ENCODE measurements at regions not wholly inside any gene's neighbourhood (a gene's known extent, or its start where the extent isn't known, plus 50 kb on each side); places are given as distances from the start of the nearest gene placed in this dataset.

DNA sequence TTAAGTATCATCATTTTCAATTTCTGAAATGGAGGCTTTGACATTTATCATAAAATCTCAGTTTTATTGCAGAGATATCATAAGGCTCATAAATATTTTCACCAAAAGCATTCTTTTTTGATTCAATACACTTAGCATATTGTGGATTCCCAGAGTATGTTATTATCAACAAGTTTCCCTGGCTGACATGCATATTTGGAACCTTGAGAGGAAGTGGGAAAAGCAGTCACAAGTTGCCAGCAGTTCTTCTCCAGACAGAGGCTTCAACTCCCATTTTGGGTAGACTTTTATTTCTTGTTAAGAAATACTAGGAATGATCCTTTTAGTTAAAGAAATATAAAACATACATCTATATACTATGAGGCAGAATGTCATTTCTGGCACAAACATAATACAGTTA lies 236.5 kb downstream of the ASXL3 start:
- no peaks in the 10 kb centered on the region for H3K4me1 ChIP-seq
- no peak overlapping the region for H3K27ac ChIP-seq
- no peak overlapping the region for H3K4me3 ChIP-seq
- H3K27me3 ChIP-seq: no peaks in the 10 kb centered on the region
- TF ChIP-seq, protein P1, sequence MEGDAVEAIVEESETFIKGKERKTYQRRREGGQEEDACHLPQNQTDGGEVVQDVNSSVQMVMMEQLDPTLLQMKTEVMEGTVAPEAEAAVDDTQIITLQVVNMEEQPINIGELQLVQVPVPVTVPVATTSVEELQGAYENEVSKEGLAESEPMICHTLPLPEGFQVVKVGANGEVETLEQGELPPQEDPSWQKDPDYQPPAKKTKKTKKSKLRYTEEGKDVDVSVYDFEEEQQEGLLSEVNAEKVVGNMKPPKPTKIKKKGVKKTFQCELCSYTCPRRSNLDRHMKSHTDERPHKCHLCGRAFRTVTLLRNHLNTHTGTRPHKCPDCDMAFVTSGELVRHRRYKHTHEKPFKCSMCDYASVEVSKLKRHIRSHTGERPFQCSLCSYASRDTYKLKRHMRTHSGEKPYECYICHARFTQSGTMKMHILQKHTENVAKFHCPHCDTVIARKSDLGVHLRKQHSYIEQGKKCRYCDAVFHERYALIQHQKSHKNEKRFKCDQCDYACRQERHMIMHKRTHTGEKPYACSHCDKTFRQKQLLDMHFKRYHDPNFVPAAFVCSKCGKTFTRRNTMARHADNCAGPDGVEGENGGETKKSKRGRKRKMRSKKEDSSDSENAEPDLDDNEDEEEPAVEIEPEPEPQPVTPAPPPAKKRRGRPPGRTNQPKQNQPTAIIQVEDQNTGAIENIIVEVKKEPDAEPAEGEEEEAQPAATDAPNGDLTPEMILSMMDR (IDR thresholded peaks at IDR 0.05): no peak
- H3K9me3 ChIP-seq: peaks cover 0 to 5% of the 10 kb centered on the region in 2 donors
- no peaks in the 10 kb centered on the region for H3K36me3 ChIP-seq
- DNase-seq (ENCODE audit: low spot score): no peak

DNA sequence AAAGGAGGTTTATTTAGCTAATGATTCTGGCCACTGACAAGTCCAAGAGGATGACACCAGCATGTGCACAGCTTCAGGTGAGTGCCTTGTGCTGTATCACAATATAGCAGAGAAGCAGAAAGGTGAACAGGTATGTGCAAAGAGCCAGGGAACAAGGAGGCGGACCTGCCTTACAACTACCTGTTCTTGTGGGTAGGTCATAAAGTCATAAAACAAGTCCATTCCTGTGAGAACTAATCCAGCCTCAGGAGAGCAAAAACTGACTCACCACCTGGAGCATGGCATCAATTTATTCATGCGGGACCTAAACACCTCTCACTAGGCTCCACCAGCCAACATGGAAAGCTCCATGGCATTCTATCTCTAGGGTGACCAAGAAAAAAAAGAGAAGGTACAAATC lies 234.2 kb downstream of the ASXL3 start:
- Histone ChIP-seq H3K9me3 (no peaks in the 10 kb centered on the region), H3K4me1 (no peaks in the 10 kb centered on the region), H3K36me3 (no peaks in the 10 kb centered on the region), H3K27me3 (no peaks in the 10 kb centered on the region), H3K27ac (no peak overlapping the region), H3K4me3 (no peak overlapping the region)
- DNase-seq (ENCODE audit: low spot score): no peak
- TF ChIP-seq, protein P1 (IDR thresholded peaks at IDR 0.05): no peak

DNA sequence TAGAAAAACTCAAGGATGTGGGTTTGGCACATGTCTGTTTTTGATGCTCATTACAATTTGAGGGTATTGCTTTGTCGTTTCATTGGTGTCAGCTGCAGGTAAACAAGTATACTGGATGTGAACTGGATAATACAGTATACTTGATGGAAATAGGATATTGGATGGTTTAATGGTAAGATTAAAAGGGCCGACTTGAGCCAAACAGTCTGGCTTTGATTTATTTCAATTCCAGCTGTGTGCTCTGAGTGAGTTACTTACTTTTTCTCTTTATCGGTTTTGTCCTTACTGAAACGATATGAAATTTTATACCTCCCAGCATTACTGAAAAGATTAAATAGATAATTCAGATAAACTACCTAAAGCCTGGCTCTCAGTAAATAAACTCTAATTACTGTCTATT lies 227.6 kb downstream of the ASXL3 start:
- H3K27me3 ChIP-seq: no peaks in the 10 kb centered on the region
- H3K4me1 ChIP-seq: no peaks in the 10 kb centered on the region
- no peak overlapping the region for H3K4me3 ChIP-seq
- TF ChIP-seq, protein P1 (IDR thresholded peaks at IDR 0.05): no peak
- H3K9me3 ChIP-seq: no peaks in the 10 kb centered on the region
- no peak for DNase-seq (ENCODE audit: low spot score)
- no peaks in the 10 kb centered on the region for H3K36me3 ChIP-seq
- H3K27ac ChIP-seq: no peak overlapping the region

DNA sequence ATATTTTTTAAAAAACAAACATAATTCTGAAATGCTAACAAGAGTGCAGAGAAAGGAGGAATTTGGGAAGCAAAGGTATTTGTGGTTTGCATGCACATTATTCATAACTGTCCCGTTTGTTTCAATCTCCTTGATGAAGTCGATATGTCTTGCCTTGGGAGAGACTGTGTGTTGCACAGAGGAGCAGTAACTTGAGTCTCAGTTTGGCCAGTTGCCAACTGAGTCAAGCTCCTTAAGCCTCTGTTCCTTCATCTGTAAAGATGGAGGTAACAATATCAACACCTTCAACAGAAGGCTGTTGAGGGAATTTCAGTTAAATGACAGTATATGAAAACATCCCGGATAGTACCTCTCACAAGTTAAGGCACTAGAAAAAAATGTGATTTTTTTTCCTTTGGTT lies 226.2 kb downstream of the ASXL3 start:
- no peak overlapping the region for H3K4me3 ChIP-seq

DNA sequence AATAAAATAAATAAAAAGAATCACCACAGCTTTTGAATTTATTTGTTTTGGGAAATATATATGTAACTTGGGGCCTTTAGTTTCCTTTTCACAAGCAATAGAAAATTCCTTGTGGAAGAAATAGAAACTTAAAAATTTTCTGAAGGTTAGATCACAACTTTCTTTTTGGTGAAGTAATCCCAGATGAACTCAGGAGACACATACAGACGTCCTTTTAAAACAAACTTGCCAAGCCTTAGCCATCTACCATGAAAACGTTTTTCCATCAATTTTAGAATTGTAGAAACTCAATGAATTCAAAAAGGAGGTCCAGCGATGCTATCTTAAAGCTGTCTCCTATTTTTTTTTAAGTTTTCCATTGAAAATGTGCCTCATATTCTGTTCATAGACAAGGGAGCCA lies 225.6 kb downstream of the ASXL3 start:
- Histone ChIP-seq H3K4me1 (no peaks in the 10 kb centered on the region), H3K36me3 (no peaks in the 10 kb centered on the region), H3K27ac (no peak overlapping the region), H3K4me3 (no peak overlapping the region), H3K9me3 (no peaks in the 10 kb centered on the region), H3K27me3 (no peaks in the 10 kb centered on the region)
- TF ChIP-seq, protein P1 (IDR thresholded peaks at IDR 0.05): no peak
- DNase-seq (ENCODE audit: low spot score): no peak

More for the DNA sequence above, 226.2 kb downstream of the ASXL3 start:
- TF ChIP-seq, protein P1 (IDR thresholded peaks at IDR 0.05): no peak
- Histone ChIP-seq H3K27me3 (no peaks in the 10 kb centered on the region), H3K4me1 (no peaks in the 10 kb centered on the region), H3K36me3 (no peaks in the 10 kb centered on the region), H3K9me3 (no peaks in the 10 kb centered on the region), H3K27ac (no peak overlapping the region)
- DNase-seq (ENCODE audit: low spot score): no peak

DNA sequence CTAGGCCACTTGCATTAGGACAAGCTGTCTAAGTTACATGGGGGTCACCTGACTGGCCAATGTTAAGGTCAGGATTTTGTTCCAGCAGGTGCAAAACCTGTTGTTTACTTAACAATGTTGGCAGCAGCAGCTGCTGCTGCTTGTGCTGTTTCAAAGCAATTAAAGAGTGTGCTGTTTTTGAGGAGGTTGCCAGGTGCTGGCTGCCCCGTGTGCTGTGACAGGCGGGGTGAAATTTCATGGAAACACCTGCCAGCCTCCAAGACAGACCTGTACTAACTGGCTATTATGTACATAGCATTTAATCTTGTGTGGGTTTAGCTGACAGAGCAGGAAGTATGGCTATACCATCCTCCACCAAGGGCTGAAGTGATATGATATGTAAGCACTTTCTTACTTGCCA lies 224.9 kb downstream of the ASXL3 start:
- Histone ChIP-seq H3K9me3 (no peaks in the 10 kb centered on the region), H3K27me3 (no peaks in the 10 kb centered on the region), H3K4me3 (no peak overlapping the region), H3K36me3 (no peaks in the 10 kb centered on the region), H3K4me1 (no peaks in the 10 kb centered on the region), H3K27ac (no peak overlapping the region)
- DNase-seq (ENCODE audit: low spot score): no peak
- TF ChIP-seq, protein P1 (IDR thresholded peaks at IDR 0.05): no peak
